SK-N-SH (cell line): ENCODE measurements at regions not wholly inside any gene's neighbourhood (a gene's known extent, or its start where the extent isn't known, plus 50 kb on each side); places are given as distances from the start of the nearest gene placed in this dataset.
"Not testable (repeated sequence)": the region's sequence is repeated elsewhere in the genome, so short reads cannot be mapped to it uniquely, and the experiment has no call there.

ENCODE experiments used
- CTCF ChIA-PET: fragments of 300-600, 350-600 bp; formaldehyde crosslinking; extraction: SDS; loops from one replicate; lab custom pipeline; 2021; lab: Yijun Ruan, JAX
- POLR2A ChIA-PET: fragments of 350-600 bp; sonication (Branson Sonifier 250); formaldehyde crosslinking; extraction: SDS; loops from one replicate; lab custom pipeline; 2020; ENCODE audit warnings: antibody characterized with exemption, inconsistent platforms; lab: Yijun Ruan, JAX
- DNase-seq: peaks from one replicate; pipeline ENCODE4 v3.0.0; 2012
- H2AFZ ChIP-seq: fragments of 200-600 bp; sonication (generic); 2 replicates; pipeline ENCODE4 v1.8.1; 2016; ENCODE audit warnings: antibody characterized with exemption, mild to moderate bottlenecking, low read depth
- H3F3A ChIP-seq: fragments of 200-600 bp; sonication (generic); replicated peaks from 2 replicates; pipeline ENCODE3; 2016; ENCODE audit warnings: antibody characterized with exemption, mild to moderate bottlenecking; ENCODE audit not compliant: insufficient read depth
- H3K27ac ChIP-seq, 2 experiments: fragments of 200-500 bp in 1 of 2; fragments of 200-600 bp in 1 of 2; sonication (Bioruptor generic) in 1 of 2; sonication (generic), shearing (Covaris generic) in 1 of 2; 2 replicates each; pipeline versions ENCODE4 v1.5.1 to v1.6.1; 2014 to 2016; ENCODE audit warnings: low read depth in 2 of 2, inconsistent platforms in 1 of 2, low read length in 1 of 2, mild to moderate bottlenecking in 1 of 2, mixed read lengths in 1 of 2
- H3K27me3 ChIP-seq: fragments of 200-600 bp; sonication (generic), shearing (Covaris generic); 2 replicates; pipeline ENCODE4 v1.6.1; 2016; ENCODE audit warnings: mixed run types; ENCODE audit not compliant: insufficient read depth
- H3K36me3 ChIP-seq, 2 experiments: fragments of 200-500 bp in 1 of 2; fragments of 200-600 bp in 1 of 2; sonication (Bioruptor generic) in 1 of 2; sonication (generic) in 1 of 2; replicated peaks in 1 of 2; 2 replicates each; pipeline versions ENCODE3 to v1.5.1; 2014 to 2016; ENCODE audit warnings: low read length in 1 of 2, mild to moderate bottlenecking in 1 of 2; ENCODE audit not compliant: insufficient read depth in 2 of 2, control insufficient read depth in 1 of 2
- H3K4me1 ChIP-seq, 2 experiments: fragments of 200-500 bp in 1 of 2; fragments of 200-600 bp in 1 of 2; sonication (Bioruptor generic) in 1 of 2; sonication (generic), shearing (Covaris generic) in 1 of 2; 2 replicates each; pipeline versions ENCODE4 v1.5.1 to v1.6.1; 2014 to 2016; ENCODE audit warnings: low read depth in 1 of 2, low read length in 1 of 2, mixed run types in 1 of 2; ENCODE audit not compliant: insufficient read depth in 2 of 2, control insufficient read depth in 1 of 2
- H3K4me2 ChIP-seq: fragments of 200-600 bp; sonication (generic), shearing (Covaris generic); 2 replicates; pipeline ENCODE4 v1.6.1; 2017; ENCODE audit warnings: mixed run types
- H3K4me3 ChIP-seq, 2 experiments: fragments of 200-500 bp in 1 of 2; fragments of 200-600 bp in 1 of 2; sonication (Bioruptor generic) in 1 of 2; sonication (generic), shearing (Covaris generic) in 1 of 2; 2 replicates each; pipeline versions ENCODE4 v1.5.1 to v1.8.1; 2014 to 2016; ENCODE audit warnings: low read depth in 2 of 2, inconsistent platforms in 1 of 2, low read length in 1 of 2, mild to moderate bottlenecking in 1 of 2, mixed read lengths in 1 of 2, moderate library complexity in 1 of 2
- H3K79me2 ChIP-seq: fragments of 200-600 bp; sonication (generic); 2 replicates; pipeline ENCODE4 v1.8.1; 2017; ENCODE audit warnings: mild to moderate bottlenecking; ENCODE audit not compliant: insufficient read depth
- H3K9ac ChIP-seq: fragments of 200-600 bp; sonication (generic); 2 replicates; pipeline ENCODE4 v1.6.1; 2017; ENCODE audit warnings: mixed run types
- H3K9me2 ChIP-seq: fragments of 200-600 bp; sonication (generic); 2 replicates; pipeline ENCODE4 v1.6.1; 2017; ENCODE audit warnings: mixed run types
- H3K9me3 ChIP-seq: fragments of 200-600 bp; sonication (generic); 2 replicates; pipeline ENCODE4 v1.6.1; 2017; ENCODE audit warnings: mixed run types, mild to moderate bottlenecking, moderate library complexity
- H4K20me1 ChIP-seq: fragments of 200-600 bp; sonication (generic); 2 replicates; pipeline ENCODE4 v1.6.1; 2017; ENCODE audit warnings: mild to moderate bottlenecking, mixed run types; ENCODE audit not compliant: insufficient read depth
- WGBS: methylation state at CpG from one replicate; pipeline ENCODE4 v1.1.6; 2017; ENCODE audit warnings: low lambda C conversion rate; 5-methylcytosine and 5-hydroxymethylcytosine counted together

GRCh38 chr21:10415859-10416258 lies 105.5 kb upstream of the TPTE start:
- 7% methylated on average over 6 of the region's 6 CpGs for WGBS
- DNase-seq = peak; percentile 1

GRCh38 chr21:10416691-10417447 lies 104.5 kb upstream of the TPTE start:
- H3K36me3 ChIP-seq, POLR2A ChIA-PET, H3K9me3 ChIP-seq, H3K4me1 ChIP-seq, H3K4me3 ChIP-seq, H3K27ac ChIP-seq, H2AFZ ChIP-seq, H4K20me1 ChIP-seq, H3K9ac ChIP-seq, H3K79me2 ChIP-seq, H3F3A ChIP-seq, CTCF ChIA-PET, H3K27me3 ChIP-seq, H3K4me2 ChIP-seq, H3K9me2 ChIP-seq: not testable (repeated sequence)
- 2% methylated on average over 4 of the region's 4 CpGs for WGBS
- peak; percentile 1 for DNase-seq

More at GRCh38 chr21:10415859-10416258, 105.5 kb upstream of the TPTE start:
- H3K79me2 ChIP-seq, H2AFZ ChIP-seq, H3K36me3 ChIP-seq, H3K27ac ChIP-seq, CTCF ChIA-PET, H3K27me3 ChIP-seq, H3K4me3 ChIP-seq, H3K4me1 ChIP-seq, POLR2A ChIA-PET, H4K20me1 ChIP-seq, H3K9me2 ChIP-seq, H3K4me2 ChIP-seq, H3K9ac ChIP-seq, H3F3A ChIP-seq, H3K9me3 ChIP-seq: not testable (repeated sequence)

- H3K27ac ChIP-seq, H3F3A ChIP-seq, H4K20me1 ChIP-seq, H3K4me1 ChIP-seq, POLR2A ChIA-PET, H3K4me2 ChIP-seq, H3K9me2 ChIP-seq, H3K79me2 ChIP-seq, H3K9me3 ChIP-seq, CTCF ChIA-PET, H2AFZ ChIP-seq, H3K36me3 ChIP-seq, H3K27me3 ChIP-seq, H3K4me3 ChIP-seq, H3K9ac ChIP-seq: not testable (repeated sequence)
- peak; percentile 10 for DNase-seq
- 4% methylated on average over 12 of the region's 12 CpGs for WGBS
Observed at GRCh38 chr21:10417551-10418002, 103.8 kb upstream of the TPTE start.

GRCh38 chr21:10418250-10419048 lies 102.9 kb upstream of the TPTE start:
- CTCF ChIA-PET, H3K4me2 ChIP-seq, H3K9ac ChIP-seq, POLR2A ChIA-PET, H3K27me3 ChIP-seq, H3K9me2 ChIP-seq, H2AFZ ChIP-seq, H3K4me1 ChIP-seq, H4K20me1 ChIP-seq, H3K4me3 ChIP-seq, H3K36me3 ChIP-seq, H3K9me3 ChIP-seq, H3K79me2 ChIP-seq, H3K27ac ChIP-seq, H3F3A ChIP-seq: not testable (repeated sequence)
- WGBS = 9% methylated on average over 4 of the region's 4 CpGs
- peak; percentile 2 for DNase-seq

- WGBS = 2% methylated on average over 4 of the region's 4 CpGs
- H3K9ac ChIP-seq, H4K20me1 ChIP-seq, H3K9me2 ChIP-seq, POLR2A ChIA-PET, H3K79me2 ChIP-seq, CTCF ChIA-PET, H3K4me3 ChIP-seq, H3K4me1 ChIP-seq, H3F3A ChIP-seq, H3K36me3 ChIP-seq, H2AFZ ChIP-seq, H3K27me3 ChIP-seq, H3K27ac ChIP-seq, DNase-seq, H3K4me2 ChIP-seq: not testable (repeated sequence)
- H3K9me3 ChIP-seq = peaks cover 12% of the 10 kb centered on the region; the same call in 1 of the 2 replicates
Observed at GRCh38 chr21:10421199-10421598, 100.2 kb upstream of the TPTE start.

GRCh38 chr21:10421601-10422000 lies 99.8 kb upstream of the TPTE start:
- 2% methylated on average over 2 of the region's 2 CpGs for WGBS
- H3K9ac ChIP-seq, H4K20me1 ChIP-seq, H3K4me2 ChIP-seq, H2AFZ ChIP-seq, DNase-seq, H3F3A ChIP-seq, H3K4me3 ChIP-seq, CTCF ChIA-PET, H3K36me3 ChIP-seq, H3K9me2 ChIP-seq, H3K27ac ChIP-seq, H3K4me1 ChIP-seq, POLR2A ChIA-PET, H3K27me3 ChIP-seq, H3K79me2 ChIP-seq: not testable (repeated sequence)
- H3K9me3 ChIP-seq = peaks cover 12% of the 10 kb centered on the region; the same call in 1 of the 2 replicates
